ENCODE measurements at regions not wholly inside any gene's neighbourhood (a gene's known extent, or its start where the extent isn't known, plus 50 kb on each side); places are given as distances from the start of the nearest gene placed in this dataset.

GRCh38 chr5:17103461-17103860 lies 114.0 kb upstream of the BASP1 start:
- Histone ChIP-seq H4K20me1 (ENCODE audit: control insufficient read depth, insufficient read depth, low read length, poor library complexity, severe bottlenecking) (no peaks in the 10 kb centered on the region), H2AFZ (ENCODE audit: insufficient read depth, low read depth, low read length, poor library complexity, severe bottlenecking) (no peak overlapping the region), H3K4me1 (ENCODE audit: control insufficient read depth in 2 of 2, insufficient read depth in 2 of 2, low read length in 2 of 2) (no peaks in the 10 kb centered on the region), H3K27me3 (replicated peaks in 1 of 4; ENCODE audit: control extremely low read depth in 1 of 4, control insufficient read depth in 3 of 4, insufficient read depth in 4 of 4, low read length in 3 of 4) (no peaks in the 10 kb centered on the region), H3K9ac (ENCODE audit: low read length) (no peak overlapping the region), H3K27ac (ENCODE audit: low read length in 2 of 2) (no peak overlapping the region), H3K9me3 (ENCODE audit: control extremely low read depth in 1 of 3, control insufficient read depth in 2 of 3, insufficient read depth in 1 of 3, low read length in 2 of 3) (peaks cover 0 to 3% (median 0%) of the 10 kb centered on the region in 3 donors), H3K4me2 (replicated peaks; ENCODE audit: low read depth, low read length, poor library complexity, severe bottlenecking) (no peak overlapping the region), H3K36me3 (replicated peaks in 1 of 2; ENCODE audit: control extremely low read depth in 1 of 2, control insufficient read depth in 1 of 2, extremely low read depth in 1 of 2, insufficient read depth in 2 of 2, low read length in 1 of 2) (no peaks in the 10 kb centered on the region), H3K79me2 (ENCODE audit: control insufficient read depth, insufficient read depth, low read length) (no peaks in the 10 kb centered on the region), H3K4me3 (ENCODE audit: control extremely low read depth in 1 of 5, extremely low read depth in 1 of 5, insufficient read depth in 1 of 5, low read depth in 2 of 5, low read length in 4 of 5) (no peak overlapping the region)
- Mint-ChIP-seq H3K4me3 (no peak overlapping the region), H3K4me1 (no peaks in the 10 kb centered on the region), H3K27me3 (peaks cover 10% of the 10 kb centered on the region), H3K27ac (no peak overlapping the region), H3K9me3 (ENCODE audit: insufficient read depth) (no peaks in the 10 kb centered on the region)
- ChIA-PET CTCF (interaction anchor here (0.6 kb wide), 1 partner anchor 85 kb away, joined by 5 read pairs; no protein-coding TSS in a partner anchor), POLR2A (no interaction called here)
- no peak for TF ChIP-seq EZH2 (IDR thresholded peaks at IDR 0.05; ENCODE audit: borderline replicate concordance, insufficient read depth, low read depth, low read length, poor library complexity, severe bottlenecking)
- TF ChIP-seq CTCF (IDR thresholded peaks at IDR 0.05): no peak
- WGBS (ENCODE audit: insufficient coverage): no CpG with 5 or more reads among the region's 3 CpGs
- ATAC-seq (ENCODE audit: low read depth) (no peak), DNase-seq (no peak)
- intact Hi-C loops (cut with micrococcal nuclease): no loop called here

DNA sequence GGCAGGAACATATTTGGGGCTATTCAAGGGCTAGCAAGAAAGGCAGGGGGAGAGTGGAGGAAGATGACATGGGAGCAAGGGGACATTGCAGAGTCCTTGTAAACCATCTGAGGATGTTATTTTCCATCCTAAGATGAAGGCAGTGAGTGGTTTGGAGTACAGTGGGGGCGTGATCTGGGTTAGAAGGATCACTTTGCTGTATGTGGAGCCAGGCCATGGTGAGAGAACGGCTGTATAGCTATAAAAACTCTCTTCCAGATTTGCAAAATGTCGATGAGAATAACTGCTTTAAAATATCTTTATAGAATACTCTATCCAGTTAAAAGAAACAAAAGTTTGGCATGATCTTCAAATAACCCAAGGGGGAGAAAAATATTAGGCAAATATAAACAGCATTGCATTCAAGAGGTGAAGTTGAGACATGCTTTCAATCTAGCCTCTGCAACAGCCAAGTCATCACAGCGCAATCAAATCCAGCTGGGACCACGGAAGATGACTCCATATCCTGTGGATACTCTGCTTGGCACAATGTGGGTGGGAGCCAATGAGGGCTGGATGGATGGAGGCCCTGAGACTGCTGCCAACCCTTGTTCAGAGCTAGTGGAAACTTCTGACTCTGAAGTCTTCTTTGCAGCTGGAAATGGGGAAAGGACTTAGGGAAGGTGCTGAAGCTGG lies 111.5 kb upstream of the BASP1 start:
- no peaks in the 10 kb centered on the region for H3K9me3 Mint-ChIP-seq (ENCODE audit: insufficient read depth)
- TF ChIP-seq EZH2 (IDR thresholded peaks at IDR 0.05; ENCODE audit: borderline replicate concordance, insufficient read depth, low read depth, low read length, poor library complexity, severe bottlenecking) (no peak), CTCF (IDR thresholded peaks at IDR 0.05) (no peak)
- ATAC-seq (ENCODE audit: low read depth): no peak
- Histone ChIP-seq H3K4me3 (ENCODE audit: control extremely low read depth in 1 of 5, extremely low read depth in 1 of 5, insufficient read depth in 1 of 5, low read depth in 2 of 5, low read length in 4 of 5) (no peak overlapping the region), H3K27ac (ENCODE audit: low read length in 2 of 2) (no peak overlapping the region), H3K27me3 (replicated peaks in 1 of 4; ENCODE audit: control extremely low read depth in 1 of 4, control insufficient read depth in 3 of 4, insufficient read depth in 4 of 4, low read length in 3 of 4) (no peaks in the 10 kb centered on the region), H3K9me3 (ENCODE audit: control extremely low read depth in 1 of 3, control insufficient read depth in 2 of 3, insufficient read depth in 1 of 3, low read length in 2 of 3) (no peaks in the 10 kb centered on the region), H3K79me2 (ENCODE audit: control insufficient read depth, insufficient read depth, low read length) (no peaks in the 10 kb centered on the region), H3K9ac (ENCODE audit: low read length) (no peak overlapping the region), H3K36me3 (replicated peaks in 1 of 2; ENCODE audit: control extremely low read depth in 1 of 2, control insufficient read depth in 1 of 2, extremely low read depth in 1 of 2, insufficient read depth in 2 of 2, low read length in 1 of 2) (no peaks in the 10 kb centered on the region), H4K20me1 (ENCODE audit: control insufficient read depth, insufficient read depth, low read length, poor library complexity, severe bottlenecking) (no peaks in the 10 kb centered on the region), H3K4me1 (ENCODE audit: control insufficient read depth in 2 of 2, insufficient read depth in 2 of 2, low read length in 2 of 2) (peaks cover 0 to 5% of the 10 kb centered on the region in 2 donors), H3K4me2 (replicated peaks; ENCODE audit: low read depth, low read length, poor library complexity, severe bottlenecking) (no peak overlapping the region), H2AFZ (ENCODE audit: insufficient read depth, low read depth, low read length, poor library complexity, severe bottlenecking) (no peak overlapping the region)
- no peak overlapping the region for H3K27ac Mint-ChIP-seq
- H3K4me1 Mint-ChIP-seq: peaks cover 12% of the 10 kb centered on the region
- peaks cover 10% of the 10 kb centered on the region for H3K27me3 Mint-ChIP-seq
- intact Hi-C loops (cut with micrococcal nuclease): no loop called here
- no peak for DNase-seq
- 94% methylated on average over 2 of the region's 5 CpGs for WGBS (ENCODE audit: insufficient coverage)
- no peak overlapping the region for H3K4me3 Mint-ChIP-seq
- POLR2A ChIA-PET: no interaction called here
- CTCF ChIA-PET: no interaction called here
